Hematopoietic multipotent progenitor cell (in vitro differentiated cells): ENCODE measurements at regions not wholly inside any gene's neighbourhood (a gene's known extent, or its start where the extent isn't known, plus 50 kb on each side); places are given as distances from the start of the nearest gene placed in this dataset.

Source experiments
- DNase-seq, 3 donors: peaks; one replicate each; pipeline ENCODE4 v3.0.0-alpha.2; 2011 to 2015; ENCODE audit warnings: low read depth in 2 of 3, low spot score in 2 of 3

DNA sequence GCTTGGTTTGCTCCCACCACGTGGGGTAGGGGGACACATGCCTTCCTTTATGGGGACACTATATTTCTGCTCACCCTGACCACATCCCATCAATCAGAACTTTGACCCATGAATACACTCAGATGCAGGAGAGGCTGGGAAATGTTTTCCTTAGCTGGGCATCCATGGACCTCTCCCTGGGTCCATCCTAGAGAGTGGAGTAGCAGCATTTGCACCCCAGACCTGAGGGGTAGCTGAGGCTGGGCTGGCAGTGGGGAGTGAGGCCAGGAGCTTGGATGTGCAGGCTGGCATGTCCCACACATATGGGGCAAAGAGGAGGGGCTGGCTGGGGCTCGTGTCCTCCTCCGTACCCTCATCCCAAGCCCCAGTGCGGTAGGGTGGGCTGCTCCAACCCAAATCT lies 152.8 kb downstream of the TM9SF2 start:
- DNase-seq, result no peak

DNA sequence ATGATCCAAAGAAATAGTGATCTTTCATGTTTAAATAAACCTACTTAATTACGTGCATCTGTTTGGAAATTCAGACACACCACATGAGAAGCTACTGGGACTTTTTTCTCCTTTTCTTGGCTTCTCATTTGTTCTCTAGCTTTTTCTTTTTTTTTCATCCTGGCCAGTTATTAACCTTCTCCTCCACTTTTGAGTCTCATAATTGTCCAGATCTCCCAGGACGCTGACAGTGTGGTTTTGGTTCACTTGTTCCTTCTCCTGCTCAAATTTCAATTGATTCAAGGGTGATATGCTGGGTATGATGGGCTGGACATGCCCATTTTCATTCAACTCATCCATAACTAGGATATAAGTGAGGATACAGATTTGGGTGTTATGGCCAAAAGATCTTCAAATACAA lies 152.3 kb downstream of the TM9SF2 start:
- no peak for DNase-seq

DNA sequence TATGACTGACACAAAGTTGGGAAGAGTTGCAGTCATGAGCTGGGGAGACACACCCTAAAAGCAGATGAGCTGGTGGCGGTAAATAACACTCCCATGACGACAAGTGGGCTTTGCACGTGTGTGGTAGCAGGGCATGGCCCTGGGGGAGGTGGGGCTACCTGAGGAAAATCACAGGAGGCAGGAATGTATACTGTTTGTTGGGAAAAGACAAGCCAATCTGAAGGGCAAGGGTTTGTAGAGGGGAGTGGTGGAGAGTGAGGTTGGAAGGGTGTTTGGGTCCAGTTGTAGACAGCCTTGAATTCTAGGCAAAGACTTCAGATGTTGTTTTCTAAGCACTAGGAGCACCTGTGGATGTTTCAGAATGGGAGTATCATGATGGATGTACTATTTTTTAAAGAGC lies 151.6 kb downstream of the TM9SF2 start:
- DNase-seq, result no peak

DNA sequence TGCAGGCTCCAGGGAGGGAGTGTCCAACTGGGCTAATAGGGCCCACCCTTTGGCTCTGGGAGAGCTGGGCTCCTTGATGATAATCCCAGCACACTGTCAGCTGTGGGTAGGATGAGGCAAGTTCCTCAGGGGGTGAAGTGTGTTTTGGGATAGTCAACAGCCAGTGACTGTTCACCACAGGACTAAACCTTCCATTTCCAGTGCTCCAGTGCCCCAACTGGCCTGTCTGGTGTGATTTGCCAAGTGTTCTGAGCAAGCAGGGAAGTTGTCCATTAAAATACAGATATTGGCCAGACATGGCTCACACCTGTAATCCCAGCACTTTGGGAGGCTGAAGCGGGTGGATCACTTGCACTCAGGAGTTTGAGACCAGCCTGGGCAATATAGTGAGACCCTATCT lies 150.9 kb downstream of the TM9SF2 start:
- DNase-seq, result no peak

- no peak for DNase-seq
These were observed 149.7 kb downstream of the TM9SF2 start for GRCh38 chr13:99651016-99651415.

DNA sequence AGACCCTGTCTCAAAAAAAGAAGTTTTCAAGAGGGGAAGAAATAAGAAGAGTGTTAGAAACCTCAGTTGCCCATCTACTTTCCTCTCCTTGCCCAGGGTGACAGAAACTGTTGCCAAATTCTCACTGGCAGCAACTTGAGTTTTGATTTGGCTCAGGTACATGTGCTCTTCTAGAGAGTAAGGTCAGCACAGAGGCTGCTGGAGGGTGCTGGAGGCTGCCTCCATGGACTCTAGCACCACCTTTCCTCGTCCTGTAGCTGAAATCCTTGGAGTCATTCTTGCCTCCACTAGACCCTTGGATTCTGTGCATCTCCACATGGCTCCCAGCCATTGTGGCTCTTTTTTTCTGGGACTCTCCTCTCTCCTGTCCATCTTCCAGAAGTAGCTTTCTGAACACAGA lies 149.1 kb downstream of the TM9SF2 start:
- no peak for DNase-seq

- DNase-seq, result no peak
These were observed 147.7 kb downstream of the TM9SF2 start for GRCh38 chr13:99648927-99649326.

- DNase-seq, result no peak
These were observed 146.9 kb downstream of the TM9SF2 start for GRCh38 chr13:99648066-99648665.

DNA sequence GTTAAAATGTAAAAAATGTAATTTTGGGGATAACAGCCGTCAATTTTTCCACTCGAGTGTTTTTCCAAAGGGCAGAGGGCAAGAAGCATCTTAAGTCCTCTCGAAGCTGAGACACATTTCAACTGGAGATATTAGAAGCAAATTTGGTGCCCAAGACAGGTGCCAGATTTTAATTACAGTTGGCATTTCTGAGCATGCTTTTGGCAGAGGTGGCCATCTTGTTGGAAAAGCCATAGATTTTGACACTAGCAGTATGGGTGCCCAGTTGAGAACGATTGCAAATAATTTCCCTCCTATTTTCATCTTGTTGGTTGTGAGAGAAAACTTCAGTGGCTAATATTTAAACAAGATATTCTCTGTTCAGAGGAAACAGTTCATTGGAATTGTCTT lies 146.3 kb downstream of the TM9SF2 start:
- DNase-seq, result no peak

DNA sequence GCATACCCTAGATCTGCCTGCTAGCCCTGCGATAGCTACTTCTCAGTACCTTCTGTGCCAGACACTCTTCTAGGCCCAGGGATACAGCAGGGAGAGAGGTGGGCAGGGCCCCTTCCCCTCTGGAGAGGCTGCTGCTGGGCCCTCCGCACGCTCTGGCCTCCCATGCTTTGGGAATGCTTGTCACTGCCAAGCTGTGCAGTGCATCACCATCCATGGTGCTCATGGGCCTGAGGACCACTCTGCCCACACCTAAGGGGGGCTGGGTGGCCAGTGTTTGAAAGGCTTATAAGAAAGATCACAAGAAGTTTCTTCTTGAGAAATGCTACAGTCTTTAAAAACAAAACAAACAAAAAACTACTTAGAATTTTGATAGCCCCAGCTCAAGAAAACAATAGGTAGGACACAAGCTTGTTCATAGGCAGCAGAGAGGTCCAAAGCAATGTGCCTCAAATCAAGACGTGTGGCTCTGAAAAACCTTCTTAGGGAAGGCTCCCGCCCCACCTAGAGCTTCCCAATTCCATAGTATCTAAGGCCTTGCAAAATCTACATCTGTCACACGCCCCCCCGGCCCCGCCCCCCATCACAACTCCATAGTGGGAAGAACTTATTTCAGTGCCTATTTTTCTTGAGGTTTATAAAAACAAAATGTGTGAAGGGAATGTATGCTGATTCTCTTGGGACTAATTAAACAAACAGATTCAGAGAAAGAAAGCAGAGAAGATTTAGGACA lies 145.8 kb downstream of the TM9SF2 start:
- DNase-seq, result no peak

DNA sequence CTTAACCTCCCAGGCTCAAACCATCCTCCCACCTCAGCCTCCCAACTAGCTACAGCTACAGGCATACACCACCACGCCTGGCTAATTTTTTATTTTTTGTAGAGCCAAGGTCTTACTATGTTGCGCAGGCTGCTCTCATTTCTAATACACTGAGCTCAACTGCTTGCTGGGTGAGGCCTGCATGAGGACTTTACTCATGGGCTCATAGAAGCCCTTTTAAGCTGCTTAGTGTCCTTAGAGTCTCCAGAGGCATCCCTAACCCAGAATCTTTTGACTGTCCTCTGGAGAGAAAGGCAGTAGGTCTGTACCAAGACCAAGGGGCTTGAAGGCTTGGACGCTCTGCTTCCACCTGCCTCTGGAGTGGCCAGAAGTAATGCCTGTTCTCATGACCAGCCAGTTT lies 141.6 kb downstream of the TM9SF2 start:
- no peak for DNase-seq

- DNase-seq, result no peak
These were observed 140.7 kb downstream of the TM9SF2 start for GRCh38 chr13:99642006-99642405.

DNA sequence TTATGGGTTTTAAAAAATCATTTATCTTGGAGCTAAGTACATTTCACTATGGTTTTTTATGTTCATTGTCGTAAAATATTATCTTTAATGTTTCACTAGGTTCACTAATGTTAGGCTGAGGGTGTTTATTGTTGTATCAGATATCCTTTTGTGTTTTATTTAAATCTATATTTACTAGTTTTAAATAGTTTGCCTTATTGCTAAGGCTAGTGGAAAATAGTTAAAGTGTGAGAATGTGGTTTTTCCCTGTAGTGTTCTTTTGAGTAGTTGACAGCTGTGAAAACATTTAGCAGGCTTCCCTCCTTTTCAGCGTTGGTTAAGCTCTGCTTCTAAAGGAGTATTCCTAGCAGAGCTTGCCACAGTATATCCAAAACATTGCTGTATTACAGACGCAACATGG lies 139.0 kb downstream of the TM9SF2 start:
- no peak for DNase-seq

- DNase-seq, result no peak
These were observed 137.9 kb downstream of the TM9SF2 start for GRCh38 chr13:99639126-99639525.

- no peak for DNase-seq
These were observed 135.6 kb downstream of the TM9SF2 start for GRCh38 chr13:99636728-99637353.

DNA sequence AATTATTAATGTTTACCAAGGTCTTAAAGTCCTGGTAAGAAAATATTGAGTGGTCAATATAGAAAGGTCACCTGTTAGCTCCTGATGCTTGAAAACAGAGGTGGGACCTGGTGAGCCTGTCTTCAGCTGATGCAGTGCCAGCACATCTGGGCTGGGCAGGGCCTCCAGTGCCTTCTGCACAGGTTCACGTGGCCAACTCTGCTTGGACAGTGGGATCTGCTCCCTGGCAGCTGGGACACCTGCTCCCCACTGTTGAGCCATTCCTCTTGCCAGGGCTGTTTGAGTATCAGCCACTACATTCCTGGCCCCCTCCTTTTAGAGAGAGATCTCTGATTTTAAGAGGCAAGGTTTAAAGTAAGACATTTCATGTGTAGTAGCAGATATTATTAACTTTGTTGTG lies 135.0 kb downstream of the TM9SF2 start:
- DNase-seq, result no peak

DNA sequence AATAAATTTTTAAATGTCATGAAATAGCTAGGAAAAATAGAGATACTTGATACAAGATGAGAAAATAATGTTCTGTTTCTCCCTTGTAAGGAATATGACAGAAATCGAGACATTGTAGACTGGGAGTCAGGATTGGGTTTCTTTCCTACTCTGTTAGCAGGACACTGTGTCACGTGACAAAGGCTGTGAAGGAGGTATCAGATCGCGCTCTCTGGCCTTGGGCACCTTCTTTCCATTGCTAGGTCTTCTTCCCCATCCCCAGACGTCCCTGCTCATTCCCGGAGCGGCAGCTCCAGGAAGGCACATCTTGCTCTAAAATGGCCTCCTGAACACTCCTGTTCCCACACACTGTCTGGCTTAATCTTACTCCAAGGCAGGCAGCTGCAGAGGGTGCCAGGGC lies 133.4 kb downstream of the TM9SF2 start:
- no peak for DNase-seq

DNA sequence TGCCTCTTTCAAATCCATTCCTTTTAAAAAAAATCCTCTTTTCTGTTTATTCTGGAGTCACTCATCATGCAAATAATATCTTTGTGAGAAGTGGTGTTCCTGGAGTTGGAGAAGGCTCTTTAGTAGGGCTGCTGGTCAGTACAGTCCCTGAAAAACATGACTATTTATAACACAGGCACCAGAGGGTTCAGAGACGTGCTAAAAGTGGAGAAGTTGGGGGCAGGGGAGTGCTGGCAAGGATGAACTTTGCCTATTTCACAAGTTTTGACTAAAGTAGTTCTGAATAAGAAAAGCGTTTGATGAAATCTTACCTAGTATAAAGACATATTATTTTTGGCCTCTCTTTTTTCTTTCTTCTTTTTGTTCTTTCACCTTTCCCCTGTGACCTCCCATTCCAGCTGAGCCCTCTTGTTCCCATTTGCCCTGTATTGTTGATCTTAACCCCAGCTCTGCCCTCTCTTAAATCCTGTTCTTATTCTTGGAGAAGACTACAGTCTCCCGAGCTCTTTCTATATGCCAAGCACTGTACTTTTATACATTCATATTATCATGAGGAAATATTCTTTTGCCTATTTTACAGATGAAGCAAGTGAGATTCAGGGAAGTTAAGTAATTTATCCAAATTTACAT lies 129.1 kb downstream of the TM9SF2 start:
- DNase-seq, result no peak

DNA sequence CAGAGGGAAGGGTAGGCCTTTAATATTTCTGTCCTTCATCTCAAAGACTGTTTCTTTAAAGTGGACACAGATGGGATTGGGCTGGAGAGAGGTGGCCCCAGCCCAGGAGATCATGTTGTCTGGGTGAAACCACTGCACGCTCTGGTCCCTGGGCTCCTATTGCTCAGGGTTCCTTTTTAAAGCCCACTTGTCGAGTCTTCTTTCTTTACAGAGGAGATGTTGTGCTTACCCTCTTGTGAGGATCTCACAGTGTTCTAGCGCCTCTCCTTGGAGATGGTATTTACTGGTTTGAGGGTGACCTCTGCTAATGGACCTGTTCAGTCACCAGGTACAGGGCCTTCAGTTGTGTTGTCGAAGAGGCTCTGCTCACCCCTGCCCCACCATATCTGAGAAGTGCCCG lies 128.4 kb downstream of the TM9SF2 start:
- no peak for DNase-seq

GRCh38 chr13:99628442-99628841 lies 127.2 kb downstream of the TM9SF2 start:
- DNase-seq, result no peak

- no peak for DNase-seq
These were observed 125.3 kb downstream of the TM9SF2 start for GRCh38 chr13:99626461-99627082.
